ENCODE measurements at regions not wholly inside any gene's neighbourhood (a gene's known extent, or its start where the extent isn't known, plus 50 kb on each side); places are given as distances from the start of the nearest gene placed in this dataset.

GRCh38 chr7:19392246-19392645 is 247.0 kb upstream of the FERD3L start:
- no peaks in the 10 kb centered on the region for H3K4me1 ChIP-seq
- H2AFZ ChIP-seq (replicated peaks), result no peak overlapping the region
- H3K4me2 ChIP-seq, result no peak overlapping the region
- no peak overlapping the region for H3K4me3 Mint-ChIP-seq
- H3K9ac ChIP-seq, result no peak overlapping the region
- no peaks in the 10 kb centered on the region for H4K20me1 ChIP-seq (ENCODE audit: low read depth)
- H3K9me3 ChIP-seq (ENCODE audit: low read depth), result no peaks in the 10 kb centered on the region
- H3K27me3 Mint-ChIP-seq (ENCODE audit: insufficient read depth, low read depth), result no peaks in the 10 kb centered on the region
- H3K27ac Mint-ChIP-seq, result no peak overlapping the region
- H3K4me1 Mint-ChIP-seq, result no peaks in the 10 kb centered on the region
- H3K36me3 ChIP-seq, result no peaks in the 10 kb centered on the region
- TF ChIP-seq EZH2phosphoT487 (IDR thresholded peaks at IDR 0.05), result no peak
- TF ChIP-seq EZH2 (IDR thresholded peaks at IDR 0.05), result no peak
- TF ChIP-seq CTCF (IDR thresholded peaks at IDR 0.05), result no peak
- H3K79me2 ChIP-seq (ENCODE audit: low read depth), result no peaks in the 10 kb centered on the region
- H3K36me3 Mint-ChIP-seq, result no peaks in the 10 kb centered on the region
- DNase-seq (ENCODE audit: low spot score), result no peak
- no peaks in the 10 kb centered on the region for H3K9me3 Mint-ChIP-seq
- H3F3A ChIP-seq (ENCODE audit: low read depth), result no peaks in the 10 kb centered on the region
- no peaks in the 10 kb centered on the region for H3K27me3 ChIP-seq
- H3K4me3 ChIP-seq, result no peak overlapping the region
- H3K27ac ChIP-seq, result no peak overlapping the region

- no peak overlapping the region for H3K4me3 ChIP-seq
- H3K27me3 ChIP-seq, result no peaks in the 10 kb centered on the region
- H3K27me3 Mint-ChIP-seq (ENCODE audit: insufficient read depth, low read depth), result no peaks in the 10 kb centered on the region
- H3K9ac ChIP-seq, result no peak overlapping the region
- no peaks in the 10 kb centered on the region for H3K4me1 ChIP-seq
- no peak overlapping the region for H3K27ac Mint-ChIP-seq
- no peaks in the 10 kb centered on the region for H3K4me1 Mint-ChIP-seq
- H3K9me3 ChIP-seq (ENCODE audit: low read depth), result no peaks in the 10 kb centered on the region
- H3K9me3 Mint-ChIP-seq, result no peaks in the 10 kb centered on the region
- no peaks in the 10 kb centered on the region for H4K20me1 ChIP-seq (ENCODE audit: low read depth)
- H2AFZ ChIP-seq (replicated peaks), result no peak overlapping the region
- no peak for TF ChIP-seq EZH2phosphoT487 (IDR thresholded peaks at IDR 0.05)
- no peak for TF ChIP-seq CTCF (IDR thresholded peaks at IDR 0.05)
- TF ChIP-seq EZH2 (IDR thresholded peaks at IDR 0.05), result no peak
- no peak overlapping the region for H3K4me3 Mint-ChIP-seq
- H3K4me2 ChIP-seq, result no peak overlapping the region
- no peaks in the 10 kb centered on the region for H3F3A ChIP-seq (ENCODE audit: low read depth)
- H3K27ac ChIP-seq, result no peak overlapping the region
- H3K36me3 ChIP-seq, result no peaks in the 10 kb centered on the region
- no peaks in the 10 kb centered on the region for H3K79me2 ChIP-seq (ENCODE audit: low read depth)
- DNase-seq (ENCODE audit: low spot score), result no peak
- no peaks in the 10 kb centered on the region for H3K36me3 Mint-ChIP-seq
These were observed 245.6 kb upstream of the FERD3L start for GRCh38 chr7:19390795-19391194.

GRCh38 chr7:19381321-19381720 is 236.1 kb upstream of the FERD3L start:
- no peak overlapping the region for H3K4me3 Mint-ChIP-seq
- no peaks in the 10 kb centered on the region for H3K79me2 ChIP-seq (ENCODE audit: low read depth)

More at GRCh38 chr7:19381321-19381720, 236.1 kb upstream of the FERD3L start:
- H3K27me3 ChIP-seq, result no peaks in the 10 kb centered on the region
- no peaks in the 10 kb centered on the region for H4K20me1 ChIP-seq (ENCODE audit: low read depth)
- Mint-ChIP-seq H3K9me3 (no peaks in the 10 kb centered on the region), H3K27me3 (ENCODE audit: insufficient read depth, low read depth) (no peaks in the 10 kb centered on the region), H3K36me3 (no peaks in the 10 kb centered on the region), H3K27ac (no peak overlapping the region), H3K4me1 (peaks cover 6% of the 10 kb centered on the region)
- H3K4me3 ChIP-seq, result no peak overlapping the region
- no peak overlapping the region for H2AFZ ChIP-seq (replicated peaks)
- H3K9me3 ChIP-seq (ENCODE audit: low read depth), result no peaks in the 10 kb centered on the region
- TF ChIP-seq CTCF (IDR thresholded peaks at IDR 0.05) (no peak), EZH2 (IDR thresholded peaks at IDR 0.05) (no peak), EZH2phosphoT487 (IDR thresholded peaks at IDR 0.05) (no peak)
- no peak for DNase-seq (ENCODE audit: low spot score)
- H3K27ac ChIP-seq, result no peak overlapping the region
- no peaks in the 10 kb centered on the region for H3K4me1 ChIP-seq
- no peaks in the 10 kb centered on the region for H3F3A ChIP-seq (ENCODE audit: low read depth)
- no peak overlapping the region for H3K4me2 ChIP-seq
- H3K9ac ChIP-seq, result no peak overlapping the region
- H3K36me3 ChIP-seq, result no peaks in the 10 kb centered on the region
